GM23338 (cell line): ENCODE measurements at regions not wholly inside any gene's neighbourhood (a gene's known extent, or its start where the extent isn't known, plus 50 kb on each side); places are given as distances from the start of the nearest gene placed in this dataset.

Experiments
- CTCF ChIP-seq, 2 experiments: fragments of 200-600 bp in 1 of 2; sonication (generic) in 1 of 2; conservative IDR thresholded peaks; 2 replicates each; pipeline versions ENCODE4 v1.5.1 to v1.6.1; 2016 to 2017; ENCODE audit warnings: antibody characterized with exemption in 2 of 2, low read depth in 2 of 2, mild to moderate bottlenecking in 2 of 2, moderate library complexity in 1 of 2
- EZH2 ChIP-seq: fragments of 200-600 bp; sonication (generic); IDR thresholded peaks from one replicate; pipeline ENCODE4 v1.8.0; 2017; ENCODE audit warnings: antibody characterized with exemption, mild to moderate bottlenecking, low read depth; ENCODE audit not compliant: unreplicated experiment
- NANOG ChIP-seq: IDR thresholded peaks from 2 replicates; pipeline ENCODE4 v1.6.1; 2016; ENCODE audit warnings: antibody characterized with exemption, borderline replicate concordance

- TF ChIP-seq CTCF (conservative IDR thresholded peaks at IDR 0.05; ENCODE audit: low read depth in 2 of 2) = no peak
- no peak for TF ChIP-seq EZH2
- no peak for TF ChIP-seq NANOG
Observed at GRCh38 chr21:38658511-38658910, 147.2 kb upstream of the ETS2 start.
